GM21447 (cell line): ENCODE measurements at regions not wholly inside any gene's neighbourhood (a gene's known extent, or its start where the extent isn't known, plus 50 kb on each side); places are given as distances from the start of the nearest gene placed in this dataset.

Experiments
- ATAC-seq: cut with Tn5 transposase; IDR thresholded peaks from one replicate; pipeline ENCODE4 v1.9.1; 2021; ENCODE audit not compliant: unreplicated experiment

- ATAC-seq = no peak
These were observed 327.5 kb upstream of the IGFBP7 start for GRCh38 chr4:57437649-57438048.

DNA sequence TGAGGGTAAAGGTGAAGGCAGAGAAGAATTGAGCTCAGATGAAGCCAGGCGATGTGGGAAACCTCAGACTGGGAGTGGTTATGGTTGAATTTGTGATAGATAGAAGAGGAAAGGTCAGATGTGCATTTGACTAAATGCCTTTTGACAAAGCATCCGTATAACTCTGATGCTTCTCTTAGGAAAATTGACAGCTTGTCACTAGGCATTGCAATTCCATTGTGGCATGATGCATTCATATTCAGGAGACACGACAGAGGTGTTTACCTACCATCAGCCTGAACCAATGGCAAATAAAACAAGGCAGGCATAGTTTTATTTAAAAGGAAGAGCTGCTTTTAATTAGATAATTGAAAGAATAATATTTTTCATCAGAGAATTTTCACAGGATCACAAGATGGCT lies 325.1 kb upstream of the IGFBP7 start:
- no peak for ATAC-seq

DNA sequence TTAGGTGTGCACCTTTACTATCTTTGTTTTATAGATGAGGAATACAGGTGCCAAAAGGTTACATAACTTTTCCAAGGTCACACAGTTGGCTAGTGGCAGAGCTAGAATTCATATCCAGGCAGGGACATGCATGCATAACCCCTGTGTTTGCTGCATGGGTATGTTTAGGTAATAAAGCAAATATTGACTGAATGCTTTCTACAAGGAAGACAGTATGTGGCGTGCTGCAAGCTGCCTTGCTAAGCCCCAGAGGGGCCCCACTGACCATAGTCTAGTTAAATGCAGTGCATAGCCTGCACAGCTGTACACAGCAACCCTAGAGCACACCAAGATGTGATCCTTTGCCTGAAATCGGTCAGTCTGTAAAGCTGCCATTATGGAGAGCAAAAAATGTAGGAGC lies 320.5 kb upstream of the IGFBP7 start:
- ATAC-seq = no peak

- ATAC-seq = peak; percentile 71
These were observed 316.7 kb upstream of the IGFBP7 start for GRCh38 chr4:57426779-57427395.

- no peak for ATAC-seq
These were observed 315.4 kb upstream of the IGFBP7 start for GRCh38 chr4:57425610-57426009.

GRCh38 chr4:57424232-57424897 lies 314.2 kb upstream of the IGFBP7 start:
- ATAC-seq = no peak

- no peak for ATAC-seq
These were observed 307.9 kb upstream of the IGFBP7 start for GRCh38 chr4:57418133-57418532.

DNA sequence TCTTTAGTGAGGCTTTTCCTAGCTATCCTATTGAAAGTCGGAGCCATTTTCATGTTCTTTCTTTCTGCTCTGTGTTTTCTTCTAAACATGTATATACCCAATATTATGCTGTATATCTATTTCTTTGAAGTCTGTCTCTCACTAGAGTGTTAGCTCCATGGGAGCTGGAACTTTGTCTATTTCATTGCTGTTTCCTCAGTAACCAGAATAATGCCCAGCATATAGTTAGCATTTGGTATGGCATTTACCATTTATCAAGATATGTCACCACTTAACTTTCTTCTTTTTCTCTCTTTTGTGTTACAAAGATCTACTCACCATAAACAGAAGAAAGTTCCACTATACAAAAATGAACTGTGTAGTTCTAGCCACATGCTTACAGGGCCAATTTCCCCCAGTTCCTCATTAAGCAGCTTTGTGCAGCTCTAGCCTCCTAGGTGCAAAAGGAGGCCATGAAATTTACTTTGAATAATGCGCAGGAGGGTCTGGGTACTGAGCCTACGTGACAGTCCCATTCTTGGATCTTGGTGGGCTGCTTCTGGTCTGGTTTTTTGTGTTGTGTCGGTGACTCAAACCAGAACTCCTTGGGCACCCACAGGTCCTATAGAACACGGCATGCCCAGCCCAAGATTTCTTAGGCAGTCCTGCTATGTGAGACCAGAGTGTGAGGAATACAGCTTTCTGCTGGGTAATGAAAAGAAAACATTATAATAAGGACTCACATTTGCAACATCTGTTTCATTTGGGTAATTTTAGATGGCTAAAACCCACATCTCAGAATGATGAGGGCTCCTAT lies 302.3 kb upstream of the IGFBP7 start:
- no peak for ATAC-seq

DNA sequence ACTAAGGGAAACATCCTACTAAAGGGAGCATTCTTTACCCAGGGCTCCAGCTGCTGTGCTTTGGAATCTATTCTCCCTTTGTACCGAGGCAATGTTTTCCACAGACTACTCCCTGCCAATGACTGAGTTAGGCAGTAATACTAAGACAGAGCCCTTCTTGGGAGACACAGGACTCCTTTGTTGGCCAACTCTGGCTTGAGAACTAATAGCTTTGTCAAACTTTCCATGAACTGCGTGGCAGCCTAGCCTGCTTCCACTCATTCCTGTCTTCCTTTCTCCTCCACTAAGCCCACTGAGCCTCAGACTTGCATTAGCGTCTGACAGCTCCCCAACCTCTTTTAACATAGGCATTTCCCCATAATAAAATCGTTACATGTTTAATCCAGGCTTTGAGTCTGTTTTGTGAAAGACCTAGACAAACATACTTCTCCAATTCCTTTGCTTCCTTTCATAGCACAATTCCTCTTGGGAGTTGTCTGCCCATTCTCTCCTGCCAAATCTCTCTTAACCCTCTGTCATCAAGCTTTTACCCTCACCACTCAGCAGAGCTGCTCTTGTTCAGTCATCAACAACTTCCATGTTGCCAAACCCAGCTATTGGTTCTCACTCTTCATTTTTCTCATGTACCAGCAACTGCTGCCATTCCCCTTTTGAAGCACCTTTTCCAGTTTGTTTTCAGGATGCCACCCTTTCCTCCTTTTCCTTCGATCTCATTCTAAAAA lies 300.3 kb upstream of the IGFBP7 start:
- ATAC-seq = no peak

DNA sequence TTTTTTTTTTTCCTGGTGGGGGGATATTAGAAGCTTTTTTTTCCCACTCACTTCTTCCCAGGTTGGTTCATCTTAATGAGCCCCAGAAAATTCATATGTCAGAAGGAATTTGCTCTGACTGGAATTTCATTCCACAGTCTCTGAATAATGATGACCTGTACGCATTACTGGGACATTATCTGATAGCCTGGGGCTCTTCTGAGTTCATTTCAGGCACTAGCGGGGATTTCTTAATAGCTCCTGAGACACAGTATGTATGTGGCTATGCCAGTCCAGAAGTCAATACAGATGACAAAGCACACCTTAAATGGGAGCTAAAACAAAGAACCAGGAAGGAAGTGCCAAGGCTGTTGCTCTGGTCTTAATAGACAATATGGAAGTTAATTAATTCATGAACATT lies 295.2 kb upstream of the IGFBP7 start:
- ATAC-seq = no peak

- ATAC-seq = no peak
These were observed 294.3 kb upstream of the IGFBP7 start for GRCh38 chr4:57404483-57404882.

GRCh38 chr4:57403591-57403990 lies 293.4 kb upstream of the IGFBP7 start:
- ATAC-seq = no peak

GRCh38 chr4:57401586-57401985 lies 291.4 kb upstream of the IGFBP7 start:
- ATAC-seq = no peak

GRCh38 chr4:57378766-57379165 lies 268.6 kb upstream of the IGFBP7 start:
- no peak for ATAC-seq

- ATAC-seq = no peak
These were observed 264.8 kb upstream of the IGFBP7 start for GRCh38 chr4:57374866-57375595.

- ATAC-seq = no peak
These were observed 263.8 kb upstream of the IGFBP7 start for GRCh38 chr4:57373991-57374390.

- no peak for ATAC-seq
These were observed 261.5 kb upstream of the IGFBP7 start for GRCh38 chr4:57371671-57372070.

DNA sequence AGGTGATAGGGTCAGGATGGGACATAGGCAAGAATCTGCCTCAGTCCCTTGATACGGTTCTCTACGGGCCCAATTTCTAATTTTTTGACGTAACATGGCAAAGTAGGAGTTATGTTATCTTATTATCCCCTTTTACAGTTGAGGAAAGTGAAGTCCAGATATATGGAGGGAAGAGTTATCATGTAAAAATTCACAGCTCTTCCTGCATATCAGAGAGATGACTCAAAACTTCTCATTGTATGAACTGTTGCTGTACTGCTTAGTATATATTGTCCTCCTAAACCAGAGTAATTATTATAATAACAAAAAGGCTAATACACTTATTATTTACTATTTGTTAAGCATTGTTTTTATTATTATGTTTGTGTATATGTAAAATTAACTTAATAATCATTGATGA lies 260.5 kb upstream of the IGFBP7 start:
- no peak for ATAC-seq

DNA sequence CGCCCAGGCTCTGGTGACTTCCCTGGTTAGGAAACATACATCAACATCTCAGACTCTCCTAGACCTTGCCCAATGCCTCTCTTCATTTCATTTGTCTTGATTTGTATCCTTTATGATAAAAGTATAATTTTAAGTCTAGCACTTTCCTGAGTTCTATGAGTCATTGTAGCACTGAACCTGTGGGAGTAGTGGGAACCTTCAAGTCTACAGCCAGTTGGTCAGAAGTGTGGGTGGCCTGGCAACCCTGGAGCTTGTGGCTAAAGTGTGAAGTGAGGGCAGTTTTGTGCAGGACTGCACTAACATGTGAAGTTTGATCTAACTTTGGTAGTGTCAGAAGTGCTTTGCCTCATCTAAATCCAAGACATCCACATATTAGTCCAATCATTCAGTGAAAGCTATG lies 259.3 kb upstream of the IGFBP7 start:
- no peak for ATAC-seq

DNA sequence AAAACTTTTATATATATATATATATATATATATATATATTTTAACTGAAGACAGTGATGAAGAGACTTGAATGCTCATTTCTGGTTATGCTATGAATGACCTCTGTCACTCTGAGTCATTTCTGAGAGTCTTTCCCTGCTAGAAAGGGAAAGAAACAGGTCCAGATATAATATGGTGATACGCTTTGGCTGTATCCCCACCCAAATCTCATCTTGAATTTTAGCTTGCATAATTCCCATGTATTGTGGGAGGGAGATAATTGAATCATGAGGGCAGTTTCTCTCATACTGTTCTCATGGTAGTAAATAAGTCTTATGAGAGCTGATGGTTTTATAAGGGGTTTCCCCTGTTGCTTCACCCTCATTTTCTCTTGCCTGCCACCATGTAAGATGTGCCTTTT lies 254.1 kb upstream of the IGFBP7 start:
- ATAC-seq = no peak

DNA sequence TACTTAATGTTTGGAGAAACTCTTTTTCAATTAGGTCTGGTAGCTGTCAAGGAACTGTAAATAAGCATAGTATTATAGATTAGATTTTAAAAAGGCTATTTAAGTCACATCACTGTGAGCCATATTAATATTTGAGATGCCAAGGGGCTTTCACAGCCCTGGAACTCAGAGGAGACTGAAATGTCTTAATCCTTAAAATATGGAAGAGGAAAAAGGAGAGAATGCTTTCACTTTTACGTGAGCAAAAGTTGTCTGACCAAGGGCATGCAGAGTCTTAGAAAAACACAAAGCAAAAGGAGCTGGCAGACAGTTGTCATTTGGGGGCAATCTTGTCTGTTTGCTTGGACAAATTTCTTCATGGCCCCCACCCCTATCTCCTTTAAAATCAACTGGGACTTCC lies 253.2 kb upstream of the IGFBP7 start:
- ATAC-seq = no peak
